Pulmonary artery endothelial cell (primary cell): ENCODE measurements at regions not wholly inside any gene's neighbourhood (a gene's known extent, or its start where the extent isn't known, plus 50 kb on each side); places are given as distances from the start of the nearest gene placed in this dataset.

ENCODE experiments used
- DNase-seq: peaks from one replicate; pipeline ENCODE4 v3.0.0-alpha.2; 2011; ENCODE audit warnings: low read depth, low spot score

DNA sequence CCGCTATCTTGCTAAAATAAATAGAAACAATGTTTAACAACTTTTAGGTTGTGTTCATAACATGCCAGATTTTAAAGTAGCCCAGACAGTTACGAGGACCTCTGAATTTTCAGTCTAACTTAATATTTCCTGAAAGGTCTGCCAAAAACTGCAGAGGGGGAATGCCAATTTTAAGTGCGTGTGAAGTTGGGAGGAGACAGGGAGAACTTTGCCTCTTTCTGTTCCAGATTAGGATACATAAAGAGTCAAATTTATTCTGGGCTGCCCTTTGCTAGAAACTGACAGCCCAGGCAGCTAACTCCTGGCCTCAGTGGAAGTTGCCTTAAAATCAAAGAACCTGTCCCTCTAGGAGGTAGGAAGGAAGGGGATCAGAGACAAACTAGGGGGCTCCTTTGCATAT is 52.3 kb upstream of the PIP4K2A start:
- DNase-seq: no peak

DNA sequence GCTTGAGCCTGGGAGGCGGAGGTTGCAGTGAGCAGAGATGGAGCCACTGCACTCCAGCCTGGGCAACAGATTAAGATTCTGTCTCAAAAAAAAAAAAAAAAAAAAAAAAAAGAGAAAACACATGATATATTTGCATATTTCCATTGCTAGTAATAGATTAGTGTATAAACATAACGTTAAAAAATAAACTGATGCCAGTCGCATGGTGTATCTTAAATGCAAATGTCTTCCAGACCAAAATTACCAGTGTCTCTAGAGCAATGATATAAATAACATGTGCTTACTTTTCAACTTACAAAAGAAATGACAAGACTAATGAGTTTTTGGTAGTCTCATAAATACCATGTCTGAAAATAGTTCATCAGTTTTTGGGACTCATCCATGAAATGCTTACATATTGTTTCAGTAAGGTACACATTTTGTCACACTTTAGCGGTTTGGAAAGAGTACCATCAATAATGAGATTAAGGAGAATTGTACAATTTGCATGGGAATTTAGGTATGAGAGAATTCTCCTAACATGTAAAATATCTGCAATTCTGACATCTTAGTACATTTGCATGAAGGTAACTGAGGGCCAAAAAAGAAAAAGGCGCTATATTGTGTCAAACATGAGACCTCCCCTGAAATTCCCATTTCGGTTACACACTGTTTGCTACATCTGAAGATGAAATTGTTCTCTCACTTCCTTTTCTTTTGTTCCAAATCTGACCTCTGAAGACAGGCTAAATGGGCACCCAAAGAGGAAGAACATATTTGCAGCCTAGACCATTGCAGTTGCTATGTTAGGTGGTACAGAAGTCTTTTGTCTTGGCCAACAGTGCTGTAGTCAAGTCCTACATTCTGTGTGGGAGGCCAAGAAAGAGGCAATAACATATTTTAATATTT is 51.5 kb upstream of the PIP4K2A start:
- DNase-seq: no peak

DNA sequence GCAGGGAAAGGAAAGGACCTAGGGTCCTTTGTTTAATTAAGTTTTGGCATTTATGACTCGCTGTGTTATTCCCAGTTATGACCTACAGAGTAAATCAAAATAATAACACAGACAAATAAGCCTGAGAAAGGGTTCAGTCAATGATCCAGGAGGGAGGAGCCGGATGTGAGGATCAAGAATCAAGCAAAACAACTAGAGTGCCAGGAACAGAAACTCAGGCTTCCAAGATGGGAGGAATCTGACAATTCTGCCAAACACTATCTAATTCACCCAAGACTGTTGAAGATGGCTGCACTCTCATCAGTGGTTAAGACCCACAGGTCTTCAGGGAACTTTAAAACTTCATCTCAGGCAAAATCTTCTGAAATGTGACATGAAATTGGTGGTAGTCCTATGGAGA is 50.3 kb upstream of the PIP4K2A start:
- no peak for DNase-seq
